Omental fat pad (tissue), 3 donors: ENCODE measurements at regions not wholly inside any gene's neighbourhood (a gene's known extent, or its start where the extent isn't known, plus 50 kb on each side); places are given as distances from the start of the nearest gene placed in this dataset.

Experiments used
- ATAC-seq: fragments of 150-250 bp; one replicate; pipeline ENCODE4 v1.9.1; 2016; ENCODE audit warnings: mild to moderate bottlenecking, moderate library complexity; ENCODE audit not compliant: low FRiP score
- DNase-seq: peaks from one replicate; pipeline ENCODE4 v3.0.0-alpha.2; 2019; ENCODE audit warnings: low spot score
- TF ChIP-seq, protein P1 (sequence below), 3 donors: fragments of 450-650 bp; IDR thresholded peaks; one replicate each; pipeline ENCODE4 v1.5.1; 2016 to 2017; ENCODE audit warnings: antibody characterized with exemption in 3 of 3, mild to moderate bottlenecking in 3 of 3, moderate library complexity in 2 of 3

GRCh38 chr14:94690896-94691659 is 78.8 kb downstream of the GSC start:
- DNase-seq (no peak), ATAC-seq (no peak)
- TF ChIP-seq, protein P1, sequence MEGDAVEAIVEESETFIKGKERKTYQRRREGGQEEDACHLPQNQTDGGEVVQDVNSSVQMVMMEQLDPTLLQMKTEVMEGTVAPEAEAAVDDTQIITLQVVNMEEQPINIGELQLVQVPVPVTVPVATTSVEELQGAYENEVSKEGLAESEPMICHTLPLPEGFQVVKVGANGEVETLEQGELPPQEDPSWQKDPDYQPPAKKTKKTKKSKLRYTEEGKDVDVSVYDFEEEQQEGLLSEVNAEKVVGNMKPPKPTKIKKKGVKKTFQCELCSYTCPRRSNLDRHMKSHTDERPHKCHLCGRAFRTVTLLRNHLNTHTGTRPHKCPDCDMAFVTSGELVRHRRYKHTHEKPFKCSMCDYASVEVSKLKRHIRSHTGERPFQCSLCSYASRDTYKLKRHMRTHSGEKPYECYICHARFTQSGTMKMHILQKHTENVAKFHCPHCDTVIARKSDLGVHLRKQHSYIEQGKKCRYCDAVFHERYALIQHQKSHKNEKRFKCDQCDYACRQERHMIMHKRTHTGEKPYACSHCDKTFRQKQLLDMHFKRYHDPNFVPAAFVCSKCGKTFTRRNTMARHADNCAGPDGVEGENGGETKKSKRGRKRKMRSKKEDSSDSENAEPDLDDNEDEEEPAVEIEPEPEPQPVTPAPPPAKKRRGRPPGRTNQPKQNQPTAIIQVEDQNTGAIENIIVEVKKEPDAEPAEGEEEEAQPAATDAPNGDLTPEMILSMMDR (IDR thresholded peaks at IDR 0.05) = no peak

DNA sequence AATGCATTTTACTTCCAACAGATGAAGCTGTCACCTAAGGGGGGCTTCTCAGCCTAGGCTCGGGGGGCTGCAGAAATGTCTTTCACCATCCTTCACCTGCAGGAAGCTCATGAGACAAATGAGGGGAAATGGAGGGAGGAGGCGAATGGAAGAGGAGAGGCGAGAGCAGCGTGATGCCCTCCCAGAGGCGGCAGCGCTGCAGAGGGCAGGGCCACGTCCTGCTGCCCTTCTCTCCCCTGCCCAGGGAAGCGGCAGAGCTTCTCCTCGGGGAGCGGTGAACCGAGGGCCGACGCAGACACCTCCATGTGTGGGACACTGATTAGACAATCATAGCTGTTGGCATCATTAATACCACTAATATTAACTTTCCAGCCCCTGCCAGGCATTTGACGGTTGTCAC is 78.3 kb downstream of the SERPINA3 start:
- ATAC-seq (no peak), DNase-seq (no peak)
- TF ChIP-seq, protein P1 (IDR thresholded peaks at IDR 0.05) = no peak

- no peak for DNase-seq
Observed at GRCh38 chr14:94689985-94690400, 77.8 kb downstream of the SERPINA3 start.

GRCh38 chr14:94689218-94689984 is 77.2 kb downstream of the SERPINA3 start:
- TF ChIP-seq, protein P1 (IDR thresholded peaks at IDR 0.05) = peak in 2 of 3 donors; percentile 42 to 78
- DNase-seq (peak; percentile 47), ATAC-seq (peak; percentile 78)

More at GRCh38 chr14:94689985-94690400, 77.8 kb downstream of the SERPINA3 start:
- ATAC-seq = no peak
- TF ChIP-seq, protein P1 (IDR thresholded peaks at IDR 0.05) = no peak

DNA sequence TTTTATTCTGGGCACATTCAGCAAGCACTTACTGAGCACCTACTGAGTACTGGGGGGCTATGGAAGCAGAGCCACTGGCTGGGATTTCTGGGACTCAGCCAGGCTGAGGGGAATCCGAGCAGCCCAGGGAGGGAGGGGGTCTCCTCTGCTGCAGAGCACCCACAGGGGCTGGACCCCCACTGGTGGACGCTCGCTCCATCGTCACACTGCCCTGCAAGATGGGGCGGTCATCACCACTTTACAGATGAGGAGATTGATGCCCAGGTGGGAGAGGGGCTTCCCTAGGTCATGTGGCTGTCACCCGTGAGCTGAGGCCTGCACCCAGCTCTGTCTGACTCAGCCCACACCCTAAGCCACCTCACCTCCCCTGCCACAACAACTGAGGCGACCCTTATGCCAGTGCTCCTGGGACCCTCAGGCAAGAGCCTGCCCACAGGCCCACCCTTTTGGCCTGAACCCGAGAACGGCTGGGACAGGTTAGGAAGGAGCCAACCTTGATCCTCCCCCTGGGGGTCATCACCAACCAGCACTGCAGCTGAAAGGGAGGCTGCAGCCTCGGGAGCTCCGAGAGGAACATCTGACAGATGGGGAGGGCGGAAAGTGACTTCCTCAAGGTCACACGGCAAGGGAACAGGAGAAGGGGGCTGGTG is 74.4 kb downstream of the SERPINA3 start:
- TF ChIP-seq, protein P1 (IDR thresholded peaks at IDR 0.05) = no peak
- no peak for ATAC-seq
- no peak for DNase-seq

DNA sequence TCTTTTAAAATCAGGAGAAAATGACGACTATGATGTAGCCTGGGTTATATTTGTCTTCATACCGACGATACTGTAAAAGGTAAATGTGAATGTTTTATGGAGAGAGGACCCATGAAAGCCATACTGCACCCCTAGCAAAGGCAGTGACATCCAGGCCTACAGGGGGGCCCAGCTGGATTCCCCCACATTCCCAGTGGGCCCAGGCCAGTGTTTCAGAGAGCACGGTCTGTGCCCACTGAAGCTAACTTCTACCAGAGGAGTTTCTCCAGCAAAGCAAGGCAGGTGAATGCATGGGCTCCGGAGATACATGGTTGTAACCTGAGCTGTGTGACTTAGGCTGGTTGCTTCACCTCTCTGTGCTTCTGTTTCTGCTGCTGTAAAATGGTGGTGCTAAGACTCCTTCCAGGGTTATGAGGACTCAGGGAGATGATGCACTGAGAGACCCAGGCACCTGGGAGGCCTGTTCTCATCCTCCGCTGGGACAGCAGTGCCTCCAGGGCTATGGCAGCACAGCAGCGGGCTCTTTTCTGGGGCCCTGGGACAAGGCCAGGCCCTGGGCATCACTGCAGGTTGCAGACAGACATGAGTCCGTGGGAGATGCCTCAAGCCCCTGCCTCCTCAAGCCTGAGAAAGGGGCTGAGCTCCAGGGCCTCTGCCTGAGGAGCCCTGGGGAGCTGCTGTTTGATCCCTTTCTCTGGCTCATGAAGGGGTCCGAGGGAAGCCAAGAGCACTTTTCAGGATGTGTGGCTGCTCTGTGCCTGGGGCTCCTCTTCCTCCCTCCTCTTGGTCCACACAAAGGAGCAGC is 73.7 kb downstream of the SERPINA3 start:
- ATAC-seq (no peak), DNase-seq (no peak)
- TF ChIP-seq, protein P1 (IDR thresholded peaks at IDR 0.05) = no peak
